Activated CD4-positive, alpha-beta memory T cell treated with anti-CD3 and anti-CD28 coated beads, Interleukin-2, amount 10 ng/mL, durations not matched to agents 7 days and 5 days (primary cell): ENCODE measurements at regions not wholly inside any gene's neighbourhood (a gene's known extent, or its start where the extent isn't known, plus 50 kb on each side); places are given as distances from the start of the nearest gene placed in this dataset.

Experiments
- CTCF ChIA-PET: fragments of 350-600 bp; sonication (Branson Sonifier 250); formaldehyde crosslinking; loops from one replicate; lab custom pipeline; 2021; ENCODE audit warnings: antibody characterized with exemption, inconsistent platforms; lab: Charles Lee
- POLR2A ChIA-PET: fragments of 350-600 bp; sonication (Branson Sonifier 250); formaldehyde crosslinking; loops from one replicate; lab custom pipeline; 2021; ENCODE audit warnings: antibody characterized with exemption; lab: Charles Lee
- DNase-seq: peaks from one replicate; pipeline ENCODE4 v3.0.0-alpha.2; 2020
- H3K27ac Mint-ChIP-seq: one replicate; pipeline ENCODE4 v1.8.0; 2021; ENCODE audit warnings: mild to moderate bottlenecking, mixed read lengths
- H3K27me3 Mint-ChIP-seq: one replicate; pipeline ENCODE4 v1.8.0; 2021; ENCODE audit warnings: mixed read lengths
- H3K36me3 Mint-ChIP-seq: one replicate; pipeline ENCODE4 v1.8.0; 2021; ENCODE audit warnings: low read depth, mixed read lengths
- H3K4me1 Mint-ChIP-seq: one replicate; pipeline ENCODE4 v1.8.0; 2021; ENCODE audit warnings: mixed read lengths
- H3K4me3 Mint-ChIP-seq: one replicate; pipeline ENCODE4 v1.8.0; 2021; ENCODE audit warnings: mild to moderate bottlenecking, mixed read lengths
- H3K9me3 Mint-ChIP-seq: one replicate; pipeline ENCODE4 v1.8.0; 2021; ENCODE audit warnings: mixed read lengths

DNA sequence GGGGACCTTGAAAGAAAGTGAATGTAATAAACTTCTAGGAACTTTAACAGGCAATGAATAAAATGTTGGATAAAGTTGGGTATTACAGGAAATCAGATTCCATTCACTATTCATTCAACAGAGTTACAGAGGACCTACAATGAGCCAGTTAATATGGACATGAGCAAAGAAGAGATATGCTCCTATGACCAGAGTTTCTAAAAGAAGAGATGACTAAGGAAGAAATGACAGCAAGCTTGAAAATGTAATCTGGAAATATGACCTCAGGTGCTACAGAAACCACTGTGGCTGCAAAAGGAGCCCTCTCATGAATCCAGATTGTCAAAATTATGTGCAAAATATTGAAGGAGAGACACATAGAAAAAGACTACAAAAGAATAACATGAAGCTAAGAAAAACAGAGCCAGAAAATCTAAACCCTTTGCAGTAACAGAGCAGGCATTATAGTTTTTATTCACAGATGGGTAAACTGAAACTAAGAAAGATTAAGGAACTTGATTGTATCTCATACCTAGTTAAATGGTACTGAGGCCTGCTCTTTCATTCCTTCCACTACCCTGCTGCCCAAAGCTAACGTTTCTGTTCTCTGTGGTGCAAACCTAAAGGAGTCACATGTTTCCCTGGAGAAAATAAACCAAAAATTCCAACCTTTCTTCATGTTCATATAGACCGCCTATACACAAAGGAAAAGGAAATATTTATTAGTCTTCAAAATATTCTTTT is 378.3 kb downstream of the GBA3 start:
- H3K4me3 Mint-ChIP-seq, result no peak overlapping the region
- H3K27me3 Mint-ChIP-seq, result no peaks in the 10 kb centered on the region
- no peaks in the 10 kb centered on the region for H3K4me1 Mint-ChIP-seq
- no peak for DNase-seq
- no peak overlapping the region for H3K27ac Mint-ChIP-seq
- H3K9me3 Mint-ChIP-seq, result peaks cover 2% of the 10 kb centered on the region
- CTCF ChIA-PET, result no interaction called here
- POLR2A ChIA-PET, result no interaction called here
- H3K36me3 Mint-ChIP-seq, result no peaks in the 10 kb centered on the region

DNA sequence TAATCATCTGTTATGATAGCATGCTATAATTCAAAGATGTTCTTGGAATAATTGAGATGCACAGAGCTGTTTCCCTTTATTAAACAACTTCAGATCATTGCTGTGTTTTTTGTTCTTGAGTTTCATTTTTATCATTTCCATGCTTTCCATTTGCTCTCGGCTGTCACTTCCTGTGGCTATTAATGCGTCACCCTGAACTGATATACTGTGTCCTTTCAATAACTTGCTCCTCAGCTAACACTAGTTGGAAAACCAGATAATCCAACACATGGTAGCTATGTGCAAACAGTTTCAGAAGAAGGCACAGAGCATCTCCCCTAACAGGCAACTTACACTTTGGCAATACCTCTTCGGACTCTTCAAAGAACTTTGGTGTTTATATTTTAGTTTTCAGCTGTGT is 376.0 kb downstream of the GBA3 start:
- no peaks in the 10 kb centered on the region for H3K27me3 Mint-ChIP-seq
- H3K36me3 Mint-ChIP-seq, result no peaks in the 10 kb centered on the region
- ChIA-PET POLR2A (no interaction called here), CTCF (interaction anchor here (0.6 kb wide), 1 partner anchor 1341 kb away, joined by 3 read pairs; no protein-coding TSS in a partner anchor)
- no peak overlapping the region for H3K4me3 Mint-ChIP-seq
- DNase-seq, result no peak
- peaks cover 2% of the 10 kb centered on the region for H3K9me3 Mint-ChIP-seq
- no peak overlapping the region for H3K27ac Mint-ChIP-seq
- no peaks in the 10 kb centered on the region for H3K4me1 Mint-ChIP-seq

DNA sequence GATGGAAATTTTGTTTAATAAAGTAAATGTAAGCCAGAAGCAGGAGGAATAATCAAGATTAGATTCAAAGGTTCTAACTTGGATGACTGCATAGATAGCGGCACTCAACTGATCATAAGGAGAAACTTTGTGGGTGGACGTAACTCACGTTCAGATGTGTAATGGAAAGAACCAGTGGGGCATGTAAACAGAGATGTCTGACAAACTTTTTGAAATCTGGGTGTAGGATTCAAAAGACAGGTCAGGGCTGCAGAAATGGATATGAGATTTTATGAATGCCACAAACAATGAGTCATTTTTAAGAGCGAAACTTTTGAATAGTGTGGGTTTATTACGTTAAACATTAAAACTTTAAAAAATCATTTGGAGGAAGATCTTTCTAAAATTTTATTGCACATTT is 375.6 kb downstream of the GBA3 start:
- peaks cover 2% of the 10 kb centered on the region for H3K9me3 Mint-ChIP-seq
- no peak overlapping the region for H3K27ac Mint-ChIP-seq
- POLR2A ChIA-PET, result no interaction called here
- CTCF ChIA-PET, result interaction anchor here (0.6 kb wide), 1 partner anchor 1342 kb away, joined by 3 read pairs; no protein-coding TSS in a partner anchor
- no peaks in the 10 kb centered on the region for H3K36me3 Mint-ChIP-seq
- no peak overlapping the region for H3K4me3 Mint-ChIP-seq
- no peaks in the 10 kb centered on the region for H3K4me1 Mint-ChIP-seq
- no peak for DNase-seq
- H3K27me3 Mint-ChIP-seq, result no peaks in the 10 kb centered on the region

DNA sequence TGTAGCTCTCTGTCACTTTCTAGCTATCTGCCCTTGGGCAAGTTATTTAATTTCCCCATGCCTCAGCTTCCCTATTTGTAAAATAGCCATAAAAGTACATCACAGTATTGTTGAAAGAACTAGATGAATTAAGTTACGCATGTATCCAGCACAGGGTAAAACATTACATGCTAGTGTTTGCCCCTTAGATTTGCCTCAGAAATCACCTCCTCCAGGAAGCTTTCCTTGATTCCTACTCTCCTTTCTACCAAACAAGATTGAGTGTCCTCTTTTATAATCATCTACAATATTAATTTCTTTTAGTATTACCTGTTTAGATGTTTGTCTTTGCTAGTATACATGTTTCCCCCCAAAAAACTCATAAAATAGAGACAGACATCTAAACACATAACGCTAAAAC is 369.5 kb downstream of the GBA3 start:
- Mint-ChIP-seq H3K27me3 (no peaks in the 10 kb centered on the region), H3K4me3 (no peak overlapping the region), H3K4me1 (no peaks in the 10 kb centered on the region), H3K27ac (no peak overlapping the region), H3K36me3 (no peaks in the 10 kb centered on the region), H3K9me3 (peaks cover 2% of the 10 kb centered on the region)
- ChIA-PET CTCF (no interaction called here), POLR2A (no interaction called here)
- DNase-seq, result no peak

DNA sequence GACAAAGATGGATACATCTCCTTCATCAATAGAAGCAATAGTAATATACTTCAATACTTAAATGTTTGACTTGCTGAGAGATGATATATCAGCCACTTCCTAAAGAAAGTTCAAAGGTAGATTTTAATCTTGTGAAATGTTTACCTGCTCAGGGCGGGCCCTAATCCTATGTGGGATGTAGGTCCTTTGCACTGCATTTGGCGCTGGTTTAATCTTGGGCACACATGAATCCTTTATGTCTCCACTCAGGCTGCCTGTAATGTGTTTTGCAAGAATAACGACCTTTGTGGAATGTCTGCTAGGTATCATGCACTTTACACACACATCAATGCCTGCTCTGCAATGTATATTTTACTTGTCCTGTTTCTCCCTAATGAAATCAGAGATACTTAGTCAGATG is 368.7 kb downstream of the GBA3 start:
- POLR2A ChIA-PET, result no interaction called here
- DNase-seq, result no peak
- Mint-ChIP-seq H3K36me3 (no peaks in the 10 kb centered on the region), H3K4me1 (no peaks in the 10 kb centered on the region), H3K4me3 (no peak overlapping the region), H3K27me3 (no peaks in the 10 kb centered on the region), H3K9me3 (no peaks in the 10 kb centered on the region), H3K27ac (no peak overlapping the region)
- CTCF ChIA-PET, result no interaction called here

DNA sequence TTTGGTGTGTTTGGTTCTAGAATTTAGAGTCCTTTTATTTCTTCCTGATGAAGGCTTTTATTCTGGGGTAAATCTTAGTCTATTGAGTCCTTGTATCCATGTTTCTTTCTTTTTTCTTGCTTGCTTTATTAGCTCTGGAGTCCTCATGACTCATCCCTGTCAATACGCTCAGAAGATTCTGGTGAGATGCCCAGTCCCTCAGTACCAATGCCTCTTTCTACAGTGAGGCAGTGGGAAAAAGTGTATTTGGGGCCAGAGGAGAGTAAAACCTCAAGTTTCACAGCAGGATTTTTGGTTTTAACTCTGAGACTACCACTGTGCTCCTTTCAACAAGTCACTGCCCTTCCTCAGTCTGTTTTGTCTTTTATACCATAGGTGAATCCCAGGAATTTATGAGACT is 368.0 kb downstream of the GBA3 start:
- H3K4me3 Mint-ChIP-seq, result no peak overlapping the region
- no peaks in the 10 kb centered on the region for H3K27me3 Mint-ChIP-seq
- DNase-seq, result no peak
- H3K36me3 Mint-ChIP-seq, result no peaks in the 10 kb centered on the region
- CTCF ChIA-PET, result no interaction called here
- POLR2A ChIA-PET, result no interaction called here
- H3K9me3 Mint-ChIP-seq, result no peaks in the 10 kb centered on the region
- no peaks in the 10 kb centered on the region for H3K4me1 Mint-ChIP-seq
- no peak overlapping the region for H3K27ac Mint-ChIP-seq

DNA sequence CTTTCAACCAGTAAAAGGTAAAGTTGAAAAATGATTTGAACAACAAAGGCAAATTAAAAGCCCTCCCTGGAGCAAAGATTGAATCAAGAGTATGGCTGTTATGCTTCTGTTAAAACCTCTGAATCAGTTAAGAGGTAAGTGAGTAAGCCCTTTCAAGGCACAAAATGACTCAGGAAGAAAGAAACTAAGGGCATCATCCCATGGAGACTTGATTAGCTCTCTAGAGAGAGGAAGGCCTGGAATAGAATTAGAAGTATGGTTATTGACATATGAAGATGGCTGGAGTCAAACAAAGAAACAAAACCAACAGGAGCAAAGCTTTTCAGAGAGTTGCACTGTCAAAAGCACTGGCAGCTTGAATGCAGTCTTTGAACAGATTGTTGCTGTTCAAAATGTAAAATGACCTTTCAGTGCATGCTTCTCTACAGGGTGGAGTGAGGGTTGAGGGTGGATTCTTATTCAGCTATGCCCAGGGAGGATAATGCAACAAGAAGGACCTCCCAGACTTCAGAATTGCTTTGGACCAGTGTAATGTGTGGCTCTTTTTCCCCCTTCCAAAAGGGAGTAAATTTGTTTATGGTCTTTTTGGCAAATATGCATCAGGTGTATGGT is 365.5 kb downstream of the GBA3 start:
- H3K27me3 Mint-ChIP-seq, result no peaks in the 10 kb centered on the region
- H3K4me1 Mint-ChIP-seq, result no peaks in the 10 kb centered on the region
- no peak overlapping the region for H3K4me3 Mint-ChIP-seq
- ChIA-PET POLR2A (no interaction called here), CTCF (no interaction called here)
- no peak for DNase-seq
- no peaks in the 10 kb centered on the region for H3K9me3 Mint-ChIP-seq
- no peak overlapping the region for H3K27ac Mint-ChIP-seq
- no peaks in the 10 kb centered on the region for H3K36me3 Mint-ChIP-seq

DNA sequence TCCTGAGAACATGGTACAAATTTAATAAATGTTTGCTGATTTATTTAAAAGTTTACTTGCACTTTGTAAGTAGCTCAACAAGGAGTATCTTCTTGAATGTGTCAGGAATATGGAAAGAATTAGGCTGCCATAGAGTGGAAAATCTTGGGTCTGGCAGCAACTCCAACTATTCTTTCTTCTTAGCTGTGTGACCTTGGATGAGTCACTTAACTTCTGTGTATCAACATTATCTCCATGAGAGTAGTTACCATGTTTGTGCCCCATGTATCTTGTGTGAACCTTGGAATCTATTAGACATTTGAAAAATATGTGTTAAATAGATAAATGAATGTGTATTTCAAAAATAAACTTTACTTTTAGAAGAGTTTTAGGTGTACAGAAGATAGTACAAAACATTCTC is 348.8 kb downstream of the GBA3 start:
- H3K9me3 Mint-ChIP-seq, result peaks cover 3% of the 10 kb centered on the region
- H3K36me3 Mint-ChIP-seq, result no peaks in the 10 kb centered on the region
- no peaks in the 10 kb centered on the region for H3K4me1 Mint-ChIP-seq
- ChIA-PET CTCF (no interaction called here), POLR2A (no interaction called here)
- no peak overlapping the region for H3K4me3 Mint-ChIP-seq
- no peak for DNase-seq
- H3K27me3 Mint-ChIP-seq, result no peaks in the 10 kb centered on the region
- no peak overlapping the region for H3K27ac Mint-ChIP-seq

DNA sequence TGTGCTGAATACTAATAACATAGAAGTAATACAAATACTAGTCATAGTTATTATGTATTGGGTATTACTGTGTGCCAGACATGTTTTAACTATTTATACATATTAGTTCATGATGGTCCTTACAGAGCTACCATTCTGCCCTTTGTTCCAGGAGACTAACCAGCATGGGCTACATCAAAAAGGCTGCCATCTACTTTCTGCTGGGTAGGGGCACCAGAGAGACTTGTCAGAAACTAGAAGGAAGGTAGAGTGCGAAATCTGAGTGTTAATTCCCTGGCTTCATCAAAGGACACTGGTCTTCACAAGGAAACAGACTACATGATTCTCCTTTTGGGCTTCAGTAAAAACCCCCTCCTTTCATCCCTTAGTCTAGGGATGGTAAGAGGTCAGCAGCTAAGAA is 347.8 kb downstream of the GBA3 start:
- no peaks in the 10 kb centered on the region for H3K27me3 Mint-ChIP-seq
- ChIA-PET POLR2A (no interaction called here), CTCF (no interaction called here)
- H3K27ac Mint-ChIP-seq, result no peak overlapping the region
- H3K36me3 Mint-ChIP-seq, result no peaks in the 10 kb centered on the region
- H3K4me3 Mint-ChIP-seq, result no peak overlapping the region
- peaks cover 3% of the 10 kb centered on the region for H3K9me3 Mint-ChIP-seq
- DNase-seq, result no peak
- H3K4me1 Mint-ChIP-seq, result no peaks in the 10 kb centered on the region

DNA sequence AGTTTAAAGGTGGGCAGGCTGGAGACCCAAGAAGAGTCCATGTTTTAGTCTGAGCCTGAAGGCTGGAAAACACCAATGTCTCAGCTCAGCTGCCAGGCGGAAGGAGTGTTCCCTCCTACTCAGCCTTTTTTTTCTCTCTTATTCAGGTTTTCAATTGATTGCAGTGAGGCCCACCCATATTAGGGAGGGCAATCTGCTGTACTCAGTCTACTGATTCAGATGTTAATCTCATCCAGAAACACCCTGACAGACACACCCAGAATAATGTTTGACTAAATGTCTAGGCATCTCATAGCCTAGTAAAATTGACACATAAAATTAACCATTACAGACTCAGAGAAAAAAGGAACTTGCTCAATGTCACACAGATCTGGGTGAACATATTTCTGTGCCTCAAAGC is 347.1 kb downstream of the GBA3 start:
- Mint-ChIP-seq H3K4me1 (no peaks in the 10 kb centered on the region), H3K9me3 (peaks cover 3% of the 10 kb centered on the region), H3K27ac (no peak overlapping the region), H3K36me3 (no peaks in the 10 kb centered on the region), H3K4me3 (no peak overlapping the region), H3K27me3 (no peaks in the 10 kb centered on the region)
- DNase-seq, result no peak
- ChIA-PET CTCF (no interaction called here), POLR2A (no interaction called here)

DNA sequence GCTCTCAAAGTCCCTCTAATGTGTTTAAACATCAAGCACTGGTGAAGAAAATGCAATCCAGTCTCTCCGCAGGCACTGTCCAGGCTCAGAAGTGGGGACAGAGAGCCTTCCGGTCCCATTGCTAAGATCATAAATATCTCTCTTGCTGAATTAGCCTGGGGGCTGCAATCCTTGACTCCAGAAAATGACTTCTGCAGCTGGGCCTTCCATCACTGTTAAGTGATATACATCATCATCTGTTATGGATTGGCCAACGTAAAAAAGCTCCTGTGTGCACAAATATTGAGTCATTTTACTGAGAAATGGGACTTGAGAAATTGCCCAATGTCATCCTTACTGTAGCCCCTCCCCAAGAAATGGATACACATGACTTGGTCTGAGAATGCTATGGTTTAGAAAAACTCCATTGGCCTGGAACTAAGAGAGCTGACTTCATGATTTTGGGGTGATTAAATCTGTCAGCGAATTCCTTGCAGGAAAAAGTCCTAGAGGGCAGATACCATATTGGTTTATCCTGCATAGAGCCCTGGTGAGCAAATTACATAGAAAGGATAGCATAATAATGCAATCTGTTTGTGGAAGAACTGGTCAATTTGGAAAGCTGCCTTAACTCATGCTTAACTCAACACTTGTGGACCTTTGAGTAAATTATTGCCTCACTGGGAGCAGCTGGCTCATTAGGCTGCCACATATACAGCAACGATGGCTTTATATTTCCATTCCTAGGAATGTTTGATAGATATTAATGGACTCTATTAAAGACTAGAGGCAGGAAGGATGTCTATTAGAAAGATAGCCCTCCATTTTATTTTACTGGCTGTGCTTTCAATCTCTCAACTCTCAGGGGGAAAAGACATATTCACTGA is 346.1 kb downstream of the GBA3 start:
- H3K36me3 Mint-ChIP-seq, result no peaks in the 10 kb centered on the region
- ChIA-PET CTCF (no interaction called here), POLR2A (no interaction called here)
- peaks cover 3% of the 10 kb centered on the region for H3K9me3 Mint-ChIP-seq
- no peak for DNase-seq
- H3K4me1 Mint-ChIP-seq, result no peaks in the 10 kb centered on the region
- no peak overlapping the region for H3K4me3 Mint-ChIP-seq
- H3K27me3 Mint-ChIP-seq, result no peaks in the 10 kb centered on the region
- no peak overlapping the region for H3K27ac Mint-ChIP-seq

DNA sequence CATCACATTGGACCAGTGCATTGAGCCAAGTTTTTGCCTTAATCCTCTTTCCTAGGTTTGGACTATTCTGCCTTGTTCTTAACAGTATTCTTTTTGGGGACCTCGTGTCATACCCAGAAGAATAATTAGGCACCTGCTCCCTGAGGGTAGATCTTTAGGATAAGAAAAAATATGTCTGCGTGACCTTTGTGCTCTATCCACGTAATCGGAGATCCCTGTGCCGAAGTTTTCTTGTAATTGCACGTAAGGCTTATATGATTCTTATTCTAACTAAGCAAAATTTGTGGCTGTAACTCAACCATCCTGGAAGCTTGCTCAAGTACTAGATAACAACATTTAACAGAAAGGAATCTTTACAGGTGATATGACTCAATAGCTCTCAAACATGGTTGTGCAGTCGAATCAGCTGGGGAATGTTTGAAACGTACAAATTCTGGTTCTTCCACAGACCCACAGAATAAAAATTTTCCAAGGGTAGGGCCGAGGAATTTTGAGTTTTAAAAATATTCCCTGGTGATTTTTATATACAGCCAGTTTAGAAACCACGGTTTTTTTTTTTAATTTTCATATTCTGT is 344.3 kb downstream of the GBA3 start:
- no peaks in the 10 kb centered on the region for H3K27me3 Mint-ChIP-seq

DNA sequence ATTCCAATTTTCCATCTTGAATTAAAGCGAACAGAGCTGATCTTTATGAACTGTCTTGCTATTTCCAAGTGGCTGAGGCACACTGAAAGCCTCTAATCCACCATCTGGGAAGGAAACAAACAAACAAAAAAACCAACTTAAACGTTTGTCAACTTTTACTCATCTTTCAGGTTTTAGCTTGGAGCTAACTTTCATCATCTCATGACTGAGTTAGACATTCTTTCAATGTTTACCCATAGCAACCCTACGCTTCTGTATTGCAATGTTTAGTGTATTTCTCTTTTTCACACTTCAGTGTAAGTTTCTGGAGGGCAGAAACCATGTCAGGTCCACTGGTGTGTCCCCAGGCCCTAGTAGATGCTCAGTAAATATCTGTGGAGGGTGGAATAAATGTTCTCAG is 343.8 kb downstream of the GBA3 start:
- DNase-seq, result no peak
- Mint-ChIP-seq H3K9me3 (peaks cover 3% of the 10 kb centered on the region), H3K4me3 (no peak overlapping the region), H3K27ac (no peak overlapping the region), H3K36me3 (no peaks in the 10 kb centered on the region), H3K27me3 (no peaks in the 10 kb centered on the region), H3K4me1 (no peaks in the 10 kb centered on the region)
- CTCF ChIA-PET, result no interaction called here
- POLR2A ChIA-PET, result no interaction called here

More for the DNA sequence above, 344.3 kb downstream of the GBA3 start:
- no peak overlapping the region for H3K4me3 Mint-ChIP-seq
- H3K36me3 Mint-ChIP-seq, result no peaks in the 10 kb centered on the region
- POLR2A ChIA-PET, result no interaction called here
- no peak for DNase-seq
- CTCF ChIA-PET, result no interaction called here
- no peak overlapping the region for H3K27ac Mint-ChIP-seq
- peaks cover 3% of the 10 kb centered on the region for H3K9me3 Mint-ChIP-seq
- no peaks in the 10 kb centered on the region for H3K4me1 Mint-ChIP-seq
